Suprapubic skin (tissue), 4 donors: ENCODE measurements at regions not wholly inside any gene's neighbourhood (a gene's known extent, or its start where the extent isn't known, plus 50 kb on each side); places are given as distances from the start of the nearest gene placed in this dataset.

Source experiments
- DNase-seq, 2 donors: peaks; one replicate each; pipeline ENCODE4 v3.0.0-alpha.2; 2019; ENCODE audit warnings: low spot score in 2 of 2
- H3K27ac ChIP-seq: fragments of 200-600 bp; sonication (generic); one replicate; pipeline ENCODE4 v1.5.1; 2019
- H3K27me3 ChIP-seq: fragments of 200-600 bp; sonication (generic); one replicate; pipeline ENCODE4 v1.5.1; 2019
- H3K36me3 ChIP-seq: fragments of 200-600 bp; sonication (generic); one replicate; pipeline ENCODE4 v1.5.1; 2019
- H3K4me1 ChIP-seq: fragments of 200-600 bp; sonication (generic); one replicate; pipeline ENCODE4 v1.5.1; 2019
- H3K4me3 ChIP-seq: fragments of 200-600 bp; sonication (generic); one replicate; pipeline ENCODE4 v1.5.1; 2019; ENCODE audit warnings: mild to moderate bottlenecking
- H3K9me3 ChIP-seq: fragments of 200-600 bp; sonication (generic); one replicate; pipeline ENCODE4 v1.5.1; 2019
- EP300 ChIP-seq: sonication (generic); formaldehyde crosslinking; IDR thresholded peaks from one replicate; pipeline ENCODE4 v1.6.1; 2017; ENCODE audit warnings: antibody characterized with exemption
- POLR2A ChIP-seq, 2 donors: fragments of 450-650 bp; IDR thresholded peaks; one replicate each; pipeline ENCODE4 v1.6.1; 2017; ENCODE audit warnings: antibody characterized with exemption in 2 of 2, mild to moderate bottlenecking in 2 of 2, moderate library complexity in 2 of 2
- POLR2AphosphoS5 ChIP-seq, 3 donors: sonication (generic); formaldehyde crosslinking; IDR thresholded peaks; one replicate each; pipeline ENCODE4 v1.6.1; 2017; ENCODE audit warnings: antibody characterized with exemption in 3 of 3
- WGBS: methylation state at CpG from one replicate; pipeline ENCODE4 v1.1.5; 2018; 5-methylcytosine and 5-hydroxymethylcytosine counted together
- TF ChIP-seq, protein P1 (sequence below), 2 donors: fragments of 200-600 bp in 1 of 2; fragments of 450-650 bp in 1 of 2; sonication (generic) in 1 of 2; IDR thresholded peaks; one replicate each; pipeline ENCODE4 v1.5.1; 2016 to 2019; ENCODE audit warnings: antibody characterized with exemption in 2 of 2, mild to moderate bottlenecking in 1 of 2, moderate library complexity in 1 of 2

GRCh38 chr5:108557686-108558085 lies 175.8 kb upstream of the FBXL17 start:
- TF ChIP-seq POLR2AphosphoS5 (IDR thresholded peaks at IDR 0.05): no peak
- DNase-seq: no peak
- Histone ChIP-seq H3K27me3 (no peaks in the 10 kb centered on the region), H3K36me3 (no peaks in the 10 kb centered on the region), H3K27ac (no peak overlapping the region), H3K4me3 (no peak overlapping the region), H3K9me3 (no peaks in the 10 kb centered on the region), H3K4me1 (no peaks in the 10 kb centered on the region)
- WGBS: 97% methylated on average over 2 of the region's 2 CpGs

GRCh38 chr5:108556441-108557145 lies 174.7 kb upstream of the FBXL17 start:
- no peak overlapping the region for H3K4me3 ChIP-seq
- TF ChIP-seq POLR2A (IDR thresholded peaks at IDR 0.05) (no peak), POLR2AphosphoS5 (IDR thresholded peaks at IDR 0.05) (no peak), EP300 (no peak)
- TF ChIP-seq, protein P1, sequence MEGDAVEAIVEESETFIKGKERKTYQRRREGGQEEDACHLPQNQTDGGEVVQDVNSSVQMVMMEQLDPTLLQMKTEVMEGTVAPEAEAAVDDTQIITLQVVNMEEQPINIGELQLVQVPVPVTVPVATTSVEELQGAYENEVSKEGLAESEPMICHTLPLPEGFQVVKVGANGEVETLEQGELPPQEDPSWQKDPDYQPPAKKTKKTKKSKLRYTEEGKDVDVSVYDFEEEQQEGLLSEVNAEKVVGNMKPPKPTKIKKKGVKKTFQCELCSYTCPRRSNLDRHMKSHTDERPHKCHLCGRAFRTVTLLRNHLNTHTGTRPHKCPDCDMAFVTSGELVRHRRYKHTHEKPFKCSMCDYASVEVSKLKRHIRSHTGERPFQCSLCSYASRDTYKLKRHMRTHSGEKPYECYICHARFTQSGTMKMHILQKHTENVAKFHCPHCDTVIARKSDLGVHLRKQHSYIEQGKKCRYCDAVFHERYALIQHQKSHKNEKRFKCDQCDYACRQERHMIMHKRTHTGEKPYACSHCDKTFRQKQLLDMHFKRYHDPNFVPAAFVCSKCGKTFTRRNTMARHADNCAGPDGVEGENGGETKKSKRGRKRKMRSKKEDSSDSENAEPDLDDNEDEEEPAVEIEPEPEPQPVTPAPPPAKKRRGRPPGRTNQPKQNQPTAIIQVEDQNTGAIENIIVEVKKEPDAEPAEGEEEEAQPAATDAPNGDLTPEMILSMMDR (IDR thresholded peaks at IDR 0.05): no peak
- DNase-seq: no peak
- no peaks in the 10 kb centered on the region for H3K36me3 ChIP-seq
- H3K4me1 ChIP-seq: no peaks in the 10 kb centered on the region
- H3K27me3 ChIP-seq: no peaks in the 10 kb centered on the region
- H3K27ac ChIP-seq: no peak overlapping the region
- H3K9me3 ChIP-seq: no peaks in the 10 kb centered on the region
- 60% methylated on average over 5 of the region's 5 CpGs for WGBS

- TF ChIP-seq POLR2AphosphoS5 (IDR thresholded peaks at IDR 0.05): no peak
- TF ChIP-seq POLR2A (IDR thresholded peaks at IDR 0.05): no peak
- Histone ChIP-seq H3K4me3 (no peak overlapping the region), H3K4me1 (no peaks in the 10 kb centered on the region), H3K27ac (no peak overlapping the region), H3K27me3 (no peaks in the 10 kb centered on the region), H3K36me3 (no peaks in the 10 kb centered on the region), H3K9me3 (no peaks in the 10 kb centered on the region)
- no peak for DNase-seq
- WGBS: 73% methylated on average over 10 of the region's 10 CpGs
These were observed 167.0 kb upstream of the FBXL17 start for GRCh38 chr5:108548684-108549596.

- no peak for DNase-seq
- no peak overlapping the region for H3K4me3 ChIP-seq
- H3K36me3 ChIP-seq: no peaks in the 10 kb centered on the region
- no peak for TF ChIP-seq POLR2A (IDR thresholded peaks at IDR 0.05)
- no peak for TF ChIP-seq EP300
- no peak for TF ChIP-seq POLR2AphosphoS5 (IDR thresholded peaks at IDR 0.05)
- TF ChIP-seq, protein P1 (IDR thresholded peaks at IDR 0.05): no peak
- no peaks in the 10 kb centered on the region for H3K27me3 ChIP-seq
- WGBS: 67% methylated on average over 6 of the region's 6 CpGs
- no peaks in the 10 kb centered on the region for H3K9me3 ChIP-seq
- no peak overlapping the region for H3K27ac ChIP-seq
- no peaks in the 10 kb centered on the region for H3K4me1 ChIP-seq
These were observed 165.0 kb upstream of the FBXL17 start for GRCh38 chr5:108546939-108547338.

GRCh38 chr5:108545301-108545700 lies 163.4 kb upstream of the FBXL17 start:
- TF ChIP-seq POLR2AphosphoS5 (IDR thresholded peaks at IDR 0.05) (no peak), POLR2A (IDR thresholded peaks at IDR 0.05) (no peak), EP300 (no peak)
- TF ChIP-seq, protein P1 (IDR thresholded peaks at IDR 0.05): no peak
- Histone ChIP-seq H3K9me3 (no peaks in the 10 kb centered on the region), H3K36me3 (no peaks in the 10 kb centered on the region), H3K4me1 (no peaks in the 10 kb centered on the region), H3K27ac (no peak overlapping the region), H3K4me3 (no peak overlapping the region), H3K27me3 (no peaks in the 10 kb centered on the region)
- DNase-seq: no peak
- 35% methylated on average over 1 of the region's 1 CpG for WGBS

GRCh38 chr5:108543486-108543885 lies 161.6 kb upstream of the FBXL17 start:
- WGBS: 52% methylated on average over 1 of the region's 1 CpG
- TF ChIP-seq POLR2A (IDR thresholded peaks at IDR 0.05) (no peak), EP300 (no peak), POLR2AphosphoS5 (IDR thresholded peaks at IDR 0.05) (no peak)
- TF ChIP-seq, protein P1 (IDR thresholded peaks at IDR 0.05): no peak

More at GRCh38 chr5:108543486-108543885, 161.6 kb upstream of the FBXL17 start:
- no peak overlapping the region for H3K27ac ChIP-seq
- no peaks in the 10 kb centered on the region for H3K9me3 ChIP-seq
- H3K4me3 ChIP-seq: no peak overlapping the region
- H3K36me3 ChIP-seq: no peaks in the 10 kb centered on the region
- no peak for DNase-seq
- H3K27me3 ChIP-seq: no peaks in the 10 kb centered on the region
- H3K4me1 ChIP-seq: no peaks in the 10 kb centered on the region
